GM12892 (cell line): ENCODE measurements at regions not wholly inside any gene's neighbourhood (a gene's known extent, or its start where the extent isn't known, plus 50 kb on each side); places are given as distances from the start of the nearest gene placed in this dataset.

Experiments
- POLR2A ChIP-seq: IDR thresholded peaks from 2 replicates; pipeline ENCODE4 v1.6.1; 2011; ENCODE audit warnings: low read depth, low read length, control low read depth
- POLR2AphosphoS5 ChIP-seq: IDR thresholded peaks from 2 replicates; pipeline ENCODE4 v1.6.1; 2011; ENCODE audit warnings: low read depth, low read length, control low read depth

- TF ChIP-seq POLR2A (no peak), POLR2AphosphoS5 (no peak)
Observed at GRCh38 chrX:149222040-149222439, 283.1 kb downstream of the IDS start.
